H1 (cell line): ENCODE measurements at regions not wholly inside any gene's neighbourhood (a gene's known extent, or its start where the extent isn't known, plus 50 kb on each side); places are given as distances from the start of the nearest gene placed in this dataset.

Experiments
- CTCF ChIA-PET: fragments of 300-600 bp; sonication (Branson Sonifier 250); formaldehyde crosslinking; loops from one replicate; lab custom pipeline; 2021; ENCODE audit not compliant: partially characterized antibody; lab: Charles Lee
- POLR2A ChIA-PET: fragments of 300-600 bp; sonication (Branson Sonifier 250); formaldehyde crosslinking; loops from one replicate; lab custom pipeline; 2021; ENCODE audit warnings: inconsistent platforms; ENCODE audit not compliant: partially characterized antibody; lab: Charles Lee
- DNase-seq, 2 experiments: peaks; one replicate each; pipeline versions ENCODE4 v3.0.0 to v3.0.0-alpha.2; 2010 to 2022; ENCODE audit warnings: low spot score in 2 of 2, low read depth in 1 of 2, mixed read lengths in 1 of 2
- FAIRE-seq: peaks from 2 replicates; lab custom pipeline; 2011; peaks lifted over from hg19 to GRCh38; lab: Jason Lieb, UNC
- H2AFZ ChIP-seq: 2 replicates; pipeline ENCODE4 v1.8.1; 2012; ENCODE audit warnings: low read length, inconsistent platforms
- H2AK5ac ChIP-seq: 2 replicates; pipeline ENCODE4 v1.6.1; 2013; ENCODE audit warnings: low read depth, low read length
- H2BK120ac ChIP-seq: replicated peaks from 2 replicates; pipeline ENCODE3; 2013; ENCODE audit warnings: low read depth, low read length, inconsistent platforms
- H2BK12ac ChIP-seq: 2 replicates; pipeline ENCODE4 v1.6.1; 2013; ENCODE audit warnings: low read depth, low read length
- H2BK15ac ChIP-seq: 2 replicates; pipeline ENCODE4 v1.6.1; 2013; ENCODE audit warnings: low read length
- H2BK20ac ChIP-seq: 2 replicates; pipeline ENCODE4 v1.6.1; 2013; ENCODE audit warnings: low read length
- H2BK5ac ChIP-seq: 2 replicates; pipeline ENCODE4 v1.6.1; 2013; ENCODE audit warnings: low read depth, low read length
- H3K14ac ChIP-seq: 2 replicates; pipeline ENCODE4 v1.6.1; 2013; ENCODE audit warnings: inconsistent platforms; ENCODE audit not compliant: insufficient read length
- H3K18ac ChIP-seq: 2 replicates; pipeline ENCODE4 v1.6.1; 2013; ENCODE audit warnings: low read length; ENCODE audit errors: extremely low read depth
- H3K23ac ChIP-seq: 2 replicates; pipeline ENCODE4 v1.6.1; 2013; ENCODE audit warnings: inconsistent platforms; ENCODE audit not compliant: insufficient read length
- H3K23me2 ChIP-seq: 2 replicates; pipeline ENCODE4 v1.6.1; 2013; ENCODE audit warnings: low read depth, low read length
- H3K27ac ChIP-seq: 2 replicates; pipeline ENCODE4 v1.6.1; 2011; ENCODE audit warnings: low read depth, low read length, inconsistent platforms
- H3K27me3 ChIP-seq, 4 experiments: replicated peaks in 1 of 4; 1 replicate in 1 of 4; 2 replicates in 3 of 4; pipeline versions ENCODE4 v1.6.1 to v1.8.1; 2011 to 2013; ENCODE audit warnings: low read length in 3 of 4, mild to moderate bottlenecking in 3 of 4, inconsistent platforms in 2 of 4, mixed read lengths in 2 of 4, moderate library complexity in 1 of 4; ENCODE audit not compliant: control insufficient read depth in 3 of 4, insufficient read depth in 3 of 4; ENCODE audit errors: extremely low read depth in 1 of 4
- H3K36me3 ChIP-seq, 4 experiments: 2 replicates each; pipeline versions ENCODE4 v1.6.1 to v1.8.1; 2011 to 2013; ENCODE audit warnings: mild to moderate bottlenecking in 4 of 4, low read length in 3 of 4, moderate library complexity in 2 of 4, control low read depth in 1 of 4, inconsistent platforms in 1 of 4; ENCODE audit not compliant: insufficient read depth in 4 of 4, control insufficient read depth in 2 of 4
- H3K4ac ChIP-seq: replicated peaks from 2 replicates; pipeline ENCODE3; 2013; ENCODE audit warnings: low read length, low read depth, mixed read lengths, inconsistent platforms; ENCODE audit not compliant: insufficient read length
- H3K4me1 ChIP-seq, 4 experiments: replicated peaks in 1 of 4; 1 replicate in 1 of 4; 2 replicates in 3 of 4; pipeline versions ENCODE4 v1.6.1 to v1.8.1; 2011 to 2013; ENCODE audit warnings: low read length in 3 of 4, inconsistent platforms in 2 of 4, mixed read lengths in 1 of 4; ENCODE audit not compliant: insufficient read depth in 4 of 4, control insufficient read depth in 3 of 4
- H3K4me2 ChIP-seq, 2 experiments: 2 replicates each; pipeline versions ENCODE4 v1.6.1 to v1.8.1; 2011 to 2013; ENCODE audit warnings: low read depth in 2 of 2, low read length in 2 of 2, control low read depth in 1 of 2, inconsistent platforms in 1 of 2, mild to moderate bottlenecking in 1 of 2; ENCODE audit not compliant: insufficient read depth in 1 of 2
- H3K4me3 ChIP-seq, 4 experiments: fragments of 200-600, 300-600 bp in 1 of 4; sonication (generic), shearing (Covaris generic), sonication (Bioruptor Twin) in 1 of 4; 2 replicates each; pipeline versions ENCODE4 v1.5.1 to v1.8.1; 2011 to 2016; ENCODE audit warnings: low read length in 4 of 4, low read depth in 3 of 4, control low read depth in 2 of 4, inconsistent platforms in 2 of 4, mild to moderate bottlenecking in 2 of 4, mixed read lengths in 1 of 4, moderate library complexity in 1 of 4; ENCODE audit not compliant: insufficient read depth in 2 of 4; ENCODE audit errors: extremely low read depth in 1 of 4
- H3K56ac ChIP-seq: replicated peaks from 2 replicates; pipeline ENCODE3; 2013; ENCODE audit warnings: low read depth, mild to moderate bottlenecking, mixed read lengths, low read length, inconsistent platforms; ENCODE audit not compliant: insufficient read length
- H3K79me1 ChIP-seq: 2 replicates; pipeline ENCODE4 v1.6.1; 2013; ENCODE audit warnings: low read depth, low read length, control low read depth
- H3K79me2 ChIP-seq, 2 experiments: 2 replicates each; pipeline versions ENCODE4 v1.6.1 to v1.8.1; 2012 to 2013; ENCODE audit warnings: low read length in 2 of 2, mild to moderate bottlenecking in 2 of 2, inconsistent platforms in 1 of 2; ENCODE audit not compliant: insufficient read depth in 2 of 2, control insufficient read depth in 1 of 2
- H3K9ac ChIP-seq, 4 experiments: replicated peaks in 1 of 4; 1 replicate in 1 of 4; 2 replicates in 3 of 4; pipeline versions ENCODE4 v1.6.1 to v1.8.1; 2011 to 2013; ENCODE audit warnings: low read depth in 3 of 4, low read length in 3 of 4, control low read depth in 2 of 4, mild to moderate bottlenecking in 2 of 4, moderate library complexity in 2 of 4, inconsistent platforms in 1 of 4; ENCODE audit errors: extremely low read depth in 1 of 4
- H3K9me3 ChIP-seq, 2 experiments: 2 replicates each; pipeline versions ENCODE4 v1.6.1 to v1.8.1; 2012 to 2013; ENCODE audit warnings: mild to moderate bottlenecking in 2 of 2, moderate library complexity in 2 of 2, control low read depth in 1 of 2, inconsistent platforms in 1 of 2, low read depth in 1 of 2, low read length in 1 of 2, mixed read lengths in 1 of 2; ENCODE audit not compliant: insufficient read depth in 2 of 2
- H4K20me1 ChIP-seq, 2 experiments: replicated peaks in 1 of 2; 2 replicates each; pipeline versions ENCODE3 to v1.8.1; 2011 to 2013; ENCODE audit warnings: inconsistent platforms in 2 of 2, low read length in 2 of 2, mild to moderate bottlenecking in 1 of 2; ENCODE audit not compliant: insufficient read depth in 2 of 2, control insufficient read depth in 1 of 2
- H4K5ac ChIP-seq: 2 replicates; pipeline ENCODE4 v1.6.1; 2013; ENCODE audit warnings: low read length, low read depth, mixed read lengths, inconsistent platforms; ENCODE audit not compliant: insufficient read length
- H4K8ac ChIP-seq: 2 replicates; pipeline ENCODE4 v1.8.0; 2013; ENCODE audit warnings: mild to moderate bottlenecking, moderate library complexity, low read length, inconsistent platforms; ENCODE audit not compliant: insufficient read depth; ENCODE audit errors: extremely low read depth
- H4K91ac ChIP-seq: replicated peaks from 2 replicates; pipeline ENCODE3; 2013; ENCODE audit warnings: low read length, mixed read lengths, inconsistent platforms; ENCODE audit not compliant: insufficient read length
- BACH1 ChIP-seq: IDR thresholded peaks from 2 replicates; pipeline ENCODE4 v1.6.1; 2012; ENCODE audit warnings: low read length, improper control_type of control experiment
- BCL11A ChIP-seq, 2 experiments: IDR thresholded peaks; one replicate each; pipeline ENCODE4 v1.6.1; 2011; ENCODE audit warnings: low read depth in 2 of 2, low read length in 2 of 2, mild to moderate bottlenecking in 2 of 2
- CEBPB ChIP-seq: IDR thresholded peaks from 2 replicates; pipeline ENCODE4 v1.6.1; 2012; ENCODE audit warnings: low read depth, low read length
- JUN ChIP-seq: IDR thresholded peaks from 2 replicates; pipeline ENCODE4 v1.6.1; 2011; ENCODE audit warnings: low read depth, mild to moderate bottlenecking, improper control_type of control experiment, low read length
- MAFK ChIP-seq: IDR thresholded peaks from 2 replicates; pipeline ENCODE4 v1.6.1; 2012; ENCODE audit warnings: low read depth, mild to moderate bottlenecking, improper control_type of control experiment, low read length
- RFX5 ChIP-seq: IDR thresholded peaks from 2 replicates; pipeline ENCODE4 v1.6.1; 2011; ENCODE audit warnings: low read depth, low read length, improper control_type of control experiment, borderline replicate concordance
- TAF7 ChIP-seq: optimal IDR thresholded peaks from 2 replicates; pipeline ENCODE3; 2011; ENCODE audit warnings: low read depth, mild to moderate bottlenecking, inconsistent platforms, low read length, moderate library complexity, borderline replicate concordance
- WGBS, 2 experiments: shearing (Covaris generic) in 1 of 2; methylation state at CpG; one replicate each; pipeline versions ENCODE4 v1.1.6 to v1.1.7; 2013 to 2015; ENCODE audit warnings: low lambda C conversion rate in 2 of 2, mixed read lengths in 2 of 2, inconsistent platforms in 1 of 2, low coverage in 1 of 2, missing lambda C conversion rate in 1 of 2; ENCODE audit not compliant: insufficient replicate concordance in 2 of 2, insufficient coverage in 1 of 2, insufficient read length in 1 of 2; ENCODE audit errors: extremely low coverage in 1 of 2, missing lambda C conversion rate in 1 of 2; 5-methylcytosine and 5-hydroxymethylcytosine counted together

GRCh38 chr3:109228391-109229080, 87.8 kb downstream of the DPPA2 start:
- Histone ChIP-seq H4K91ac (no peak overlapping the region), H2BK5ac (no peak overlapping the region), H2AFZ (no peak overlapping the region), H3K27me3 (no peaks in the 10 kb centered on the region), H3K56ac (no peak overlapping the region), H3K79me2 (no peaks in the 10 kb centered on the region), H3K4me2 (no peak overlapping the region), H3K4ac (no peak overlapping the region), H3K4me1 (no peaks in the 10 kb centered on the region), H3K9ac (no peak overlapping the region), H3K14ac (no peak overlapping the region), H3K36me3 (no peaks in the 10 kb centered on the region), H2BK20ac (no peak overlapping the region), H3K4me3 (no peak overlapping the region), H3K18ac (no peak overlapping the region), H4K20me1 (no peaks in the 10 kb centered on the region), H2AK5ac (no peak overlapping the region), H3K23ac (no peak overlapping the region), H3K79me1 (no peaks in the 10 kb centered on the region), H4K5ac (no peak overlapping the region), H4K8ac (no peak overlapping the region), H3K23me2 (no peaks in the 10 kb centered on the region), H2BK12ac (no peak overlapping the region), H3K9me3 (peaks cover 3% of the 10 kb centered on the region in 2 experiments; a peak in 2 of 4 replicates), H3K27ac (no peak overlapping the region), H2BK120ac (no peak overlapping the region), H2BK15ac (no peak overlapping the region)
- DNase-seq (no peak), FAIRE-seq (no peak)
- ChIA-PET POLR2A (interaction anchor here (0.6 to 0.9 kb wide), 2 partner anchors 94 to 155 kb away, joined by 3 read pairs; no protein-coding TSS in a partner anchor), CTCF (no interaction called here)
- TF ChIP-seq JUN (no peak), BCL11A (IDR thresholded peaks at IDR 0.05; ENCODE audit: low read depth in 2 of 2, low read length in 2 of 2) (no peak), CEBPB (no peak), RFX5 (no peak), TAF7 (no peak), MAFK (no peak), BACH1 (no peak)
- 94% methylated on average over 2 of the region's 2 CpGs; no CpG with 5 or more reads in 1 of the 2 experiments for WGBS, 2 experiments
